Panc1 (cell line): ENCODE measurements at regions not wholly inside any gene's neighbourhood (a gene's known extent, or its start where the extent isn't known, plus 50 kb on each side); places are given as distances from the start of the nearest gene placed in this dataset.

Experiments used
- ATAC-seq: fragments of 200-7000 bp; cut with Tn5 transposase; 2 replicates; pipeline ENCODE4 v1.9.1; 2020; ENCODE audit warnings: mild to moderate bottlenecking, moderate library complexity
- BruUV-seq: library from RNA; stranded (reverse); fragments of 400-500 nt; replicated peaks from 2 replicates; lab custom pipeline; 2021; lab: Mats Ljungman, UMichigan
- CTCF ChIA-PET: fragments of 300-600 bp; sonication (Branson Sonifier 250); formaldehyde crosslinking; loops from one replicate; lab custom pipeline; 2022; ENCODE audit warnings: antibody characterized with exemption; lab: Charles Lee
- POLR2A ChIA-PET: fragments of 300-600 bp; sonication (Branson Sonifier 250); formaldehyde crosslinking; loops from one replicate; lab custom pipeline; 2022; ENCODE audit warnings: antibody characterized with exemption; lab: Charles Lee
- DNase-seq: peaks from one replicate; pipeline ENCODE4 v3.0.0-alpha.2; 2010; ENCODE audit warnings: low read depth, low spot score
- H3K27ac ChIP-seq: 2 replicates; pipeline ENCODE4 v1.5.1; 2011; ENCODE audit warnings: mild to moderate bottlenecking, low read length, inconsistent platforms
- H3K27me3 ChIP-seq: fragments of 200-500 bp; sonication (Bioruptor generic); 2 replicates; pipeline ENCODE4 v1.6.0; 2014; ENCODE audit warnings: low read length, inconsistent platforms; ENCODE audit not compliant: control insufficient read depth, insufficient read depth
- H3K36me3 ChIP-seq: fragments of 200-500 bp; sonication (Bioruptor generic); 2 replicates; pipeline ENCODE4 v1.5.1; 2014; ENCODE audit warnings: inconsistent platforms, mild to moderate bottlenecking, low read length, moderate library complexity; ENCODE audit not compliant: control insufficient read depth, insufficient read depth
- H3K4me1 ChIP-seq: 2 replicates; pipeline ENCODE4 v1.5.1; 2011; ENCODE audit warnings: inconsistent platforms, mild to moderate bottlenecking, low read length, moderate library complexity; ENCODE audit not compliant: control insufficient read depth, insufficient read depth
- H3K4me3 ChIP-seq, 2 experiments: 2 replicates each; pipeline ENCODE4 v1.5.1; 2011 to 2012; ENCODE audit warnings: low read depth in 2 of 2, low read length in 2 of 2, mild to moderate bottlenecking in 2 of 2, inconsistent platforms in 1 of 2, moderate library complexity in 1 of 2
- H3K9me3 ChIP-seq: fragments of 200-500 bp; sonication (Bioruptor generic); 2 replicates; pipeline ENCODE4 v1.5.1; 2014; ENCODE audit warnings: low read depth, mild to moderate bottlenecking, inconsistent platforms, low read length, moderate library complexity; ENCODE audit not compliant: control insufficient read depth, insufficient read depth
- POLR2AphosphoS5 ChIP-seq: IDR thresholded peaks from 2 replicates; pipeline ENCODE4 v1.6.1; 2012; ENCODE audit warnings: mild to moderate bottlenecking, low read depth, low read length, moderate library complexity
- SIN3A ChIP-seq: IDR thresholded peaks from 2 replicates; pipeline ENCODE4 v1.6.1; 2012; ENCODE audit warnings: low read depth, mild to moderate bottlenecking, low read length, moderate library complexity, borderline replicate concordance; ENCODE audit not compliant: insufficient read depth
- TCF7L2 ChIP-seq: IDR thresholded peaks from 2 replicates; pipeline ENCODE4 v1.6.1; 2011; ENCODE audit warnings: mild to moderate bottlenecking, low read depth, low read length, inconsistent platforms
- in situ Hi-C: cut with HindIII; loops from 2 replicates; pipeline ENCODE4 v1.10.0; 2016; ENCODE audit warnings: low sequenced_read_pairs, low pct_unique_long_range_greater_than_20kb
- intact Hi-C: fragments of 100-400 bp; cut with micrococcal nuclease; formaldehyde crosslinking; loops from one replicate; pipeline ENCODE4 v1.10.0; 2022; ENCODE audit not compliant: unreplicated experiment
- TF ChIP-seq, protein P1 (sequence below): fragments of 450-650 bp; IDR thresholded peaks from 2 replicates; pipeline ENCODE4 v1.5.1; 2017; ENCODE audit warnings: mild to moderate bottlenecking
- TF ChIP-seq, protein P2 (sequence below), 2 experiments: IDR thresholded peaks; 2 replicates each; pipeline ENCODE4 v1.6.1; 2011 to 2012; ENCODE audit warnings: low read depth in 2 of 2, control low read depth in 1 of 2, low read length in 1 of 2, mild to moderate bottlenecking in 1 of 2, moderate library complexity in 1 of 2; ENCODE audit not compliant: insufficient read depth in 1 of 2

DNA sequence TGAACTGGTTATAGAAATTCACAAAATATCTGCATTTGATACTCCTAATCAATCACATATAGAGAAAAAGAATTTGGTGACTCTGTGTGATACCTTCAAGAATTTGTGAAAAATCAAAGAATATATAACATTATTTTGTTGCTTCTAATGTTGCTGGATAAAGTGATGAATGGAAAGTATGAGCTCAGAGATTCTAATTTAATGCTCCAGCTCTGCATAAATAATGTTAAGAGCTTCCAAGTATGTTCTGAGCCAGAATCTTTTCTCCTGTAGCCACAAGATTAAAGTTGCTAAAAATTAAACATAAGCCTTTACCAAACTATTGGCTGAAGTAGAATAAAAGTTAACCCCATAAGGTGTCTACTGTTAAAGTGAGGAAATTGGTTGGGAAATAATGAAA lies 294.7 kb upstream of the CT83 start:
- POLR2A ChIA-PET = no interaction called here
- DNase-seq (no peak), ATAC-seq (no peak)
- Histone ChIP-seq H3K27me3 (no peaks in the 10 kb centered on the region), H3K9me3 (no peaks in the 10 kb centered on the region), H3K4me3 (no peak overlapping the region), H3K36me3 (no peaks in the 10 kb centered on the region), H3K4me1 (no peaks in the 10 kb centered on the region), H3K27ac (no peak overlapping the region)
- intact Hi-C loops (no loop called here), in situ Hi-C loops (no loop called here)
- CTCF ChIA-PET = no interaction called here
- TF ChIP-seq TCF7L2 (no peak), POLR2AphosphoS5 (no peak), SIN3A (no peak)
- TF ChIP-seq, protein P1, sequence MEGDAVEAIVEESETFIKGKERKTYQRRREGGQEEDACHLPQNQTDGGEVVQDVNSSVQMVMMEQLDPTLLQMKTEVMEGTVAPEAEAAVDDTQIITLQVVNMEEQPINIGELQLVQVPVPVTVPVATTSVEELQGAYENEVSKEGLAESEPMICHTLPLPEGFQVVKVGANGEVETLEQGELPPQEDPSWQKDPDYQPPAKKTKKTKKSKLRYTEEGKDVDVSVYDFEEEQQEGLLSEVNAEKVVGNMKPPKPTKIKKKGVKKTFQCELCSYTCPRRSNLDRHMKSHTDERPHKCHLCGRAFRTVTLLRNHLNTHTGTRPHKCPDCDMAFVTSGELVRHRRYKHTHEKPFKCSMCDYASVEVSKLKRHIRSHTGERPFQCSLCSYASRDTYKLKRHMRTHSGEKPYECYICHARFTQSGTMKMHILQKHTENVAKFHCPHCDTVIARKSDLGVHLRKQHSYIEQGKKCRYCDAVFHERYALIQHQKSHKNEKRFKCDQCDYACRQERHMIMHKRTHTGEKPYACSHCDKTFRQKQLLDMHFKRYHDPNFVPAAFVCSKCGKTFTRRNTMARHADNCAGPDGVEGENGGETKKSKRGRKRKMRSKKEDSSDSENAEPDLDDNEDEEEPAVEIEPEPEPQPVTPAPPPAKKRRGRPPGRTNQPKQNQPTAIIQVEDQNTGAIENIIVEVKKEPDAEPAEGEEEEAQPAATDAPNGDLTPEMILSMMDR = no peak
- TF ChIP-seq, protein P2, sequence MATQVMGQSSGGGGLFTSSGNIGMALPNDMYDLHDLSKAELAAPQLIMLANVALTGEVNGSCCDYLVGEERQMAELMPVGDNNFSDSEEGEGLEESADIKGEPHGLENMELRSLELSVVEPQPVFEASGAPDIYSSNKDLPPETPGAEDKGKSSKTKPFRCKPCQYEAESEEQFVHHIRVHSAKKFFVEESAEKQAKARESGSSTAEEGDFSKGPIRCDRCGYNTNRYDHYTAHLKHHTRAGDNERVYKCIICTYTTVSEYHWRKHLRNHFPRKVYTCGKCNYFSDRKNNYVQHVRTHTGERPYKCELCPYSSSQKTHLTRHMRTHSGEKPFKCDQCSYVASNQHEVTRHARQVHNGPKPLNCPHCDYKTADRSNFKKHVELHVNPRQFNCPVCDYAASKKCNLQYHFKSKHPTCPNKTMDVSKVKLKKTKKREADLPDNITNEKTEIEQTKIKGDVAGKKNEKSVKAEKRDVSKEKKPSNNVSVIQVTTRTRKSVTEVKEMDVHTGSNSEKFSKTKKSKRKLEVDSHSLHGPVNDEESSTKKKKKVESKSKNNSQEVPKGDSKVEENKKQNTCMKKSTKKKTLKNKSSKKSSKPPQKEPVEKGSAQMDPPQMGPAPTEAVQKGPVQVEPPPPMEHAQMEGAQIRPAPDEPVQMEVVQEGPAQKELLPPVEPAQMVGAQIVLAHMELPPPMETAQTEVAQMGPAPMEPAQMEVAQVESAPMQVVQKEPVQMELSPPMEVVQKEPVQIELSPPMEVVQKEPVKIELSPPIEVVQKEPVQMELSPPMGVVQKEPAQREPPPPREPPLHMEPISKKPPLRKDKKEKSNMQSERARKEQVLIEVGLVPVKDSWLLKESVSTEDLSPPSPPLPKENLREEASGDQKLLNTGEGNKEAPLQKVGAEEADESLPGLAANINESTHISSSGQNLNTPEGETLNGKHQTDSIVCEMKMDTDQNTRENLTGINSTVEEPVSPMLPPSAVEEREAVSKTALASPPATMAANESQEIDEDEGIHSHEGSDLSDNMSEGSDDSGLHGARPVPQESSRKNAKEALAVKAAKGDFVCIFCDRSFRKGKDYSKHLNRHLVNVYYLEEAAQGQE (IDR thresholded peaks at IDR 0.05; ENCODE audit: insufficient read depth in 1 of 2, low read depth in 2 of 2, low read length in 1 of 2) = no peak
- BruUV-seq = no TSS peak

DNA sequence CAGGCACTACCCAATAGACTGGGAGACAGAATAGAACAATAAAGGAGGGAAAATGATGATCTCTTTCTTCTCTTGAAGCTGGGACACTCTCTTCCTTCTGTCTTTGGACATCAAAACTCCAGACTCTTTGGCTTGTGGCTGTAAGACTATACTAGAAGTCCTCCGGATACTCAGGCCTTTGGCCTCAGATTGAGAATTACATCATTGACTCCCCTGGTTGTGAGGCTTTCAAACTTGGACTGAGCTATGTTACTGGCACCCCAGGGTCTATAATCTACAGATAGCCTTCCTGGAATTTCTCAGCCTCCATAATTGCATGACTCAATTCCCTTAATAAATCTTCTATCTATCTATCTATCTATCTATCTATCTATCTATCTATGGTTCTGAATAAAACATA lies 294.2 kb upstream of the CT83 start:
- ATAC-seq (no peak), DNase-seq (no peak)
- intact Hi-C loops = no loop called here
- BruUV-seq = no TSS peak
- POLR2A ChIA-PET = no interaction called here
- Histone ChIP-seq H3K4me1 (no peaks in the 10 kb centered on the region), H3K4me3 (no peak overlapping the region), H3K27me3 (no peaks in the 10 kb centered on the region), H3K27ac (no peak overlapping the region), H3K36me3 (no peaks in the 10 kb centered on the region), H3K9me3 (no peaks in the 10 kb centered on the region)
- CTCF ChIA-PET = no interaction called here
- in situ Hi-C loops = no loop called here
- TF ChIP-seq POLR2AphosphoS5 = no peak
- TF ChIP-seq TCF7L2 = no peak
- TF ChIP-seq, protein P1 = no peak
- no peak for TF ChIP-seq SIN3A
- TF ChIP-seq, protein P2 (IDR thresholded peaks at IDR 0.05; ENCODE audit: insufficient read depth in 1 of 2, low read depth in 2 of 2, low read length in 1 of 2) = no peak
